Omental fat pad (tissue), 3 donors: ENCODE measurements at regions not wholly inside any gene's neighbourhood (a gene's known extent, or its start where the extent isn't known, plus 50 kb on each side); places are given as distances from the start of the nearest gene placed in this dataset.

Source experiments
- ATAC-seq: fragments of 150-250 bp; one replicate; pipeline ENCODE4 v1.9.1; 2016; ENCODE audit warnings: mild to moderate bottlenecking, moderate library complexity; ENCODE audit not compliant: low FRiP score
- DNase-seq: peaks from one replicate; pipeline ENCODE4 v3.0.0-alpha.2; 2019; ENCODE audit warnings: low spot score
- TF ChIP-seq, protein P1 (sequence below), 3 donors: fragments of 450-650 bp; IDR thresholded peaks; one replicate each; pipeline ENCODE4 v1.5.1; 2016 to 2017; ENCODE audit warnings: antibody characterized with exemption in 3 of 3, mild to moderate bottlenecking in 3 of 3, moderate library complexity in 2 of 3

DNA sequence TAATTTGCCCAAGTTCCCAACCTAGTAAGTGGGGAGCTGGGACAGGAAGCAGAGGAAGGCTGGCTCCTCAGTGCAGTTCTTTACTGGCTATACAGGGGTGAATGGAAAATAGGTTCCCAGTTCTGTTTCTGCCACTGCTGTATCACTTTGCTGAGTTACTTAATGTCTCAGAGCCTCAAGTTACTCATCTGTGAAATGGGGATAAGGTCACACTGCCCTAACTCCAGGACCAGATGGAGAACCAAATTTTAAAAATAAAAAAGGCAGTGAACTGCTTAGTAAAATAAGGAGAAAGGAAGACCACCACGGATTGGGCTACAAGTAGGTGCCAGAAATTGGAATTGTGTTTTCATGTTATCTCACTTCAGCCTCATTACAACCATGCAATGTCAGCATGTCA lies 147.8 kb downstream of the OMA1 start:
- ATAC-seq (no peak), DNase-seq (no peak)
- TF ChIP-seq, protein P1, sequence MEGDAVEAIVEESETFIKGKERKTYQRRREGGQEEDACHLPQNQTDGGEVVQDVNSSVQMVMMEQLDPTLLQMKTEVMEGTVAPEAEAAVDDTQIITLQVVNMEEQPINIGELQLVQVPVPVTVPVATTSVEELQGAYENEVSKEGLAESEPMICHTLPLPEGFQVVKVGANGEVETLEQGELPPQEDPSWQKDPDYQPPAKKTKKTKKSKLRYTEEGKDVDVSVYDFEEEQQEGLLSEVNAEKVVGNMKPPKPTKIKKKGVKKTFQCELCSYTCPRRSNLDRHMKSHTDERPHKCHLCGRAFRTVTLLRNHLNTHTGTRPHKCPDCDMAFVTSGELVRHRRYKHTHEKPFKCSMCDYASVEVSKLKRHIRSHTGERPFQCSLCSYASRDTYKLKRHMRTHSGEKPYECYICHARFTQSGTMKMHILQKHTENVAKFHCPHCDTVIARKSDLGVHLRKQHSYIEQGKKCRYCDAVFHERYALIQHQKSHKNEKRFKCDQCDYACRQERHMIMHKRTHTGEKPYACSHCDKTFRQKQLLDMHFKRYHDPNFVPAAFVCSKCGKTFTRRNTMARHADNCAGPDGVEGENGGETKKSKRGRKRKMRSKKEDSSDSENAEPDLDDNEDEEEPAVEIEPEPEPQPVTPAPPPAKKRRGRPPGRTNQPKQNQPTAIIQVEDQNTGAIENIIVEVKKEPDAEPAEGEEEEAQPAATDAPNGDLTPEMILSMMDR (IDR thresholded peaks at IDR 0.05) = no peak

DNA sequence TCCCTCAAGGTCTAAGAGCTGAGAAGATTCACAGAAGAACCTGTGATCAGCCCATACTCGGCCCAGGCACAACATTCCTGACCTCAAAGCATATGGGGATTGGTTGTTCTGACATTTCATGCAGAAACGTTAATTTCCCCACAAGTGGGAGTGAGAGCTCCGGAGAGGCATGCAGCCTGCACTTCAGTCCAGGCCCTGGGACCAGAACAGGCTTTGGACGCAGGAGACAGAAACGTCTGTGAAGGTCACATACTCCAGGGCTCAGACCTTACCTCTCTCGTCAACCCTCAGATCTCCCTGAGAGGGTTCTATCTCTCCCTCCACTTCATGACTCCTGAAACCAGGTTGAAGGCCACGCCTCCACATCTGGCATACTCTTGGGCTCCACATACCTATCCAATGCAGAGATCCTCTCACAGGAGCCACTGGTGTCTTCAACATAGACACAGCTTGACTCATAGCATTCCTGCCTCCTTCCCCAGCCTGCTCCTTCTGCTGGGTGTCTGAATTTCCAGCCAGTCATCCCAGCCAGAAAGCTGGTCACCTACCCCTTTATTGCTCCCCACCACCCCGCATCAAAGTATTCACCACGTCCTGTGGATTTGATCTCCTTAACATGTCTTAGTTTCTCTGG lies 149.2 kb downstream of the OMA1 start:
- ATAC-seq = no peak
- TF ChIP-seq, protein P1 (IDR thresholded peaks at IDR 0.05) = no peak
- no peak for DNase-seq

DNA sequence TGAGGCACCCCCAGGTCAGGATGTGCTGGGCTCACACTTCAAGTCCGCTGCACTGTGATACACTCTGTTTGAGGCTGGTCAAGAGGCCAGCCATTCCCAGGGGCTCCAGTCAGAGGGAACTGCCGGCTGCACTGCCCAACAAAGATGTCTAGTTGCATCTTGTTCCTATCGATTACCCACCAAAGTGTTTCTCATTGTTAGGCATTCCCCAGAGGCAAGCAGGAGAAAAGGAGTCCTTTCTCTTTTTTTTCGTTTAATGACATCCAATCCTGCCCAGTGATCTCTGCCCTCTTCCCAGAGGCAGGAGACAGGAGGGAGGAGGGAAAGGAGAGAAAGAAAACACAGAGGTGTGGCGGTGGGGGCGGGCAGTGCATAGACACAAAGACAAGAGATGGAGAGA lies 150.4 kb downstream of the OMA1 start:
- TF ChIP-seq, protein P1 (IDR thresholded peaks at IDR 0.05) = no peak
- DNase-seq = no peak
- ATAC-seq = no peak

DNA sequence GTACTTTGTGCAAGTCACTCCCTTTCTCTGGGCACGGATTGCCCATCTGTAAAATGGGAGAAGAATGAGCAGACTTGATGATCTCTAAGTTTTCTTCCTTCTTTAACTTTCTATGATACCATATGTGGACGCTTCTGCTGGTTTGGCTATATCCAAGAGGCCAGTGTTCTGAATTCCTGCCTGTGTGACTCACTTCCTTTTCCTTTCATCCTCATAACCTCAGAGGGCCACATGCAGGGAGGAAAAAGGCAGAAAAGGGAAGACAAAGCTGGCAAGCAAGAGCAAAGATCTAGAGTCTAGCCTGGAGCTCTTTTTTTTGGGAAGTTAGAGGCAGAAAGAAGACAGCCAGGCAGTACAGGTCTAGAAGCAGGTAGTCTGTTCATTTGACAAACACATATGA lies 151.2 kb downstream of the OMA1 start:
- ATAC-seq (no peak), DNase-seq (no peak)
- TF ChIP-seq, protein P1 (IDR thresholded peaks at IDR 0.05) = no peak

DNA sequence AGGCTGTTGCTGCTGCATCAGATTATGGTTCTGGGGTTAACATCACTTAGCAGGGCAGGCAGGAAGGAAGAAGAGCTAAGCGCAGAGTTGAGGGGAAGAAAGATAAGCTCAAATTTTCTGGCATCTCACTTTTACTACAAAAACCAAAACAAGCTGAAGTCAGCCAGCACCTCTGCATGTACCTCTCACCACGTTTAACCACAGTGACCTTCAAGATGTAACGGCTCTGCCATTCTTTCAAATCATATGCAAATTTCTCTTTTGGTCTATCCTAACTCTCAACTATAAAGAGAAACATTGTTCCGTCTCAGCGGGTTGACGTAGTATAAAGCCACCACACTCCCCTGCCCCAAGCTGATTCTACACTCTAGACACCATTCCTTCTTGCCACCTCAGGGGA lies 154.4 kb downstream of the OMA1 start:
- ATAC-seq (no peak), DNase-seq (no peak)
- TF ChIP-seq, protein P1 (IDR thresholded peaks at IDR 0.05) = no peak

DNA sequence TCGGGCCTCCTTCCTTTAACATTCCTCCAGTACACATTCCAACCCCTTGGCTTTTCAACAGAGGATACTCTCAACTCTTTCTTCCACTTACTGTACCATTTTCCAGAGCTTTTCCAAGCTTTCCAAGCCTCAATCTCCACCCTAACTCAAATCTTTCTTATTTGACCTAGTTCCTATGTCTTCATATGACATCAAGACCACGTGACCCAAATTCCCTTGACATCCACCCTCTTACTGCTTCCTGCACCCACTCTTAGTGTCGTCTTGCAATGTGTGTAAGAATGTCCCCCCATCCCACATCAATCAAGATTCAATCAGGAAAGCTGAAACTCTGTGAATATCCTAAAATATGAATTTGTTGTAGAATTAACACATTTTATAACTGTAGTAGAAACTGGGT lies 155.0 kb downstream of the OMA1 start:
- ATAC-seq (no peak), DNase-seq (no peak)
- TF ChIP-seq, protein P1 (IDR thresholded peaks at IDR 0.05) = no peak

DNA sequence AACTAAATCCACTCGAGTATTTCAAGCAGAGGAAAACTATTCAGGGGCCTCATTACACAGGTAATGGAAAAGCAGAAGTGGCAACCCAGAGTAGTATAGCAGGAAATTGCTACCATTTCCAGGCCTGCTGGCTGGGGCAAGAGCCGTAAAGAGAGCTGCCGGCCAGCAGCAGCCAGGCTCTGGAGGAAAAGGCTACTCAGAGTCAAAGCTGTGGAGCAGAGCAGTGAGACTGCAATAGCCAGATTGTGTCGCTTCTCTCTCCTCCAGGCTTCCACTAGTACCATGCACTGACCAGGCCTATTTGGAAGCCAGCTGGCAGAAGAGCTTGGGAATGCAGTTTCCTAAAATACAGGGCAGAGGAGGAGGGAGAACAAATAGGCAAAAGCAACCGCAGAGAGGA lies 155.5 kb downstream of the OMA1 start:
- TF ChIP-seq, protein P1 (IDR thresholded peaks at IDR 0.05) = no peak
- DNase-seq (no peak), ATAC-seq (no peak)
